Activated CD4-positive, CD25-positive, alpha-beta regulatory T cell (primary cell): ENCODE measurements at regions not wholly inside any gene's neighbourhood (a gene's known extent, or its start where the extent isn't known, plus 50 kb on each side); places are given as distances from the start of the nearest gene placed in this dataset.

Experiments
- DNase-seq, 4 experiments: peaks; one replicate each; lab custom pipeline; 2025; lab: John Stamatoyannopoulos, UW

- no peak for DNase-seq
These were observed 265.6 kb downstream of the NSG2 start for GRCh38 chr5:174311121-174311520.

- peak in 3 of 4 experiments; percentile 12 to 14 (median 14) for DNase-seq
These were observed 266.2 kb downstream of the NSG2 start for GRCh38 chr5:174311531-174312269.

GRCh38 chr5:174312270-174312617 lies 266.7 kb downstream of the NSG2 start:
- no peak for DNase-seq

GRCh38 chr5:174312641-174313040 lies 267.1 kb downstream of the NSG2 start:
- no peak for DNase-seq

- no peak for DNase-seq
These were observed 268.1 kb downstream of the NSG2 start for GRCh38 chr5:174313615-174314014.

- DNase-seq = no peak
These were observed 268.8 kb downstream of the NSG2 start for GRCh38 chr5:174314261-174314660.

GRCh38 chr5:174315471-174315870 lies 270.0 kb downstream of the NSG2 start:
- DNase-seq = no peak

- no peak for DNase-seq
These were observed 270.4 kb downstream of the NSG2 start for GRCh38 chr5:174315871-174316270.

GRCh38 chr5:174316326-174316725 lies 270.8 kb downstream of the NSG2 start:
- DNase-seq = no peak

GRCh38 chr5:174317256-174317894 lies 271.9 kb downstream of the NSG2 start:
- DNase-seq = no peak

- no peak for DNase-seq
These were observed 273.1 kb downstream of the NSG2 start for GRCh38 chr5:174318578-174318977.

- DNase-seq = no peak
These were observed 274.0 kb downstream of the NSG2 start for GRCh38 chr5:174319551-174319950.

- DNase-seq = no peak
These were observed 274.5 kb downstream of the NSG2 start for GRCh38 chr5:174320051-174320450.

- DNase-seq = no peak
These were observed 278.4 kb downstream of the NSG2 start for GRCh38 chr5:174323878-174324281.

- no peak for DNase-seq
These were observed 279.2 kb downstream of the NSG2 start for GRCh38 chr5:174324680-174325079.

GRCh38 chr5:174325431-174325830 lies 279.9 kb downstream of the NSG2 start:
- no peak for DNase-seq

- no peak for DNase-seq
These were observed 280.5 kb downstream of the NSG2 start for GRCh38 chr5:174325961-174326360.

GRCh38 chr5:174326372-174326771 lies 280.9 kb downstream of the NSG2 start:
- no peak for DNase-seq

- no peak for DNase-seq
These were observed 281.9 kb downstream of the NSG2 start for GRCh38 chr5:174327317-174327864.

- DNase-seq = no peak
These were observed 282.4 kb downstream of the NSG2 start for GRCh38 chr5:174327896-174328295.

GRCh38 chr5:174328631-174329299 lies 283.3 kb downstream of the NSG2 start:
- no peak for DNase-seq

GRCh38 chr5:174329738-174330137 lies 284.2 kb downstream of the NSG2 start:
- no peak for DNase-seq
